ENCODE measurements at regions not wholly inside any gene's neighbourhood (a gene's known extent, or its start where the extent isn't known, plus 50 kb on each side); places are given as distances from the start of the nearest gene placed in this dataset.

- H3K27me3 Mint-ChIP-seq (ENCODE audit: insufficient read depth) = peaks cover 2% of the 10 kb centered on the region; the same call in 1 of the 2 replicates
- no peaks in the 10 kb centered on the region; the same call in 1 of the 2 replicates for H3K36me3 Mint-ChIP-seq (ENCODE audit: low read depth)
- H3K4me1 Mint-ChIP-seq (ENCODE audit: low read depth) = peaks cover 41% of the 10 kb centered on the region
- DNase-seq = no peak
- TF ChIP-seq, protein P1, sequence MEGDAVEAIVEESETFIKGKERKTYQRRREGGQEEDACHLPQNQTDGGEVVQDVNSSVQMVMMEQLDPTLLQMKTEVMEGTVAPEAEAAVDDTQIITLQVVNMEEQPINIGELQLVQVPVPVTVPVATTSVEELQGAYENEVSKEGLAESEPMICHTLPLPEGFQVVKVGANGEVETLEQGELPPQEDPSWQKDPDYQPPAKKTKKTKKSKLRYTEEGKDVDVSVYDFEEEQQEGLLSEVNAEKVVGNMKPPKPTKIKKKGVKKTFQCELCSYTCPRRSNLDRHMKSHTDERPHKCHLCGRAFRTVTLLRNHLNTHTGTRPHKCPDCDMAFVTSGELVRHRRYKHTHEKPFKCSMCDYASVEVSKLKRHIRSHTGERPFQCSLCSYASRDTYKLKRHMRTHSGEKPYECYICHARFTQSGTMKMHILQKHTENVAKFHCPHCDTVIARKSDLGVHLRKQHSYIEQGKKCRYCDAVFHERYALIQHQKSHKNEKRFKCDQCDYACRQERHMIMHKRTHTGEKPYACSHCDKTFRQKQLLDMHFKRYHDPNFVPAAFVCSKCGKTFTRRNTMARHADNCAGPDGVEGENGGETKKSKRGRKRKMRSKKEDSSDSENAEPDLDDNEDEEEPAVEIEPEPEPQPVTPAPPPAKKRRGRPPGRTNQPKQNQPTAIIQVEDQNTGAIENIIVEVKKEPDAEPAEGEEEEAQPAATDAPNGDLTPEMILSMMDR (IDR thresholded peaks at IDR 0.05) = no peak
- H3K27ac Mint-ChIP-seq = no peak overlapping the region
- H3K9me3 Mint-ChIP-seq = no peaks in the 10 kb centered on the region
- no peak overlapping the region for H3K4me3 Mint-ChIP-seq
Measured at GRCh38 chr5:74321326-74321725, 319.2 kb downstream of the ENC1 start.

- Mint-ChIP-seq H3K9me3 (no peaks in the 10 kb centered on the region), H3K4me3 (no peak overlapping the region), H3K27ac (no peak overlapping the region), H3K27me3 (ENCODE audit: insufficient read depth) (peaks cover 2% of the 10 kb centered on the region; the same call in 1 of the 2 replicates), H3K36me3 (ENCODE audit: low read depth) (no peaks in the 10 kb centered on the region; the same call in 1 of the 2 replicates), H3K4me1 (ENCODE audit: low read depth) (peaks cover 41% of the 10 kb centered on the region)
- DNase-seq = no peak
- TF ChIP-seq, protein P1 (IDR thresholded peaks at IDR 0.05) = no peak
Measured at GRCh38 chr5:74320526-74320925, 320.0 kb downstream of the ENC1 start.

DNA sequence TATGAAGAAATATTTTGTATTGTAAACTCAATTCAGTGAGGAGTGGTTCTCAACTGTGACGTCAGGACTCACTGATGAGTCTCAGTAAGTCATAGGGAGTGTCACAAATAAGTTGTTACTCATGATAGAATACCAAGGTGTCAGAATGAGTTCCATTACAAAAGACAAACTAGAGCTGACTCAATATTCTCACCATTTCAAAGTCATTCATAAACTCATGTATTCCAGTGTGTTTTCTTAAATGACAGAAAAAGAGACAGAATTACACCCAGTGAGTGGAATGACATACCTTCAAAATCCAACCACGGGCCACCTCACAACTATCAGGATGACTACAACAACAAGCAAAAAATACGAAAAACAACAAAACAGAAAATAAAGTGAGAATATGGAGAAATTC, 321.5 kb downstream of the ENC1 start:
- H3K27ac Mint-ChIP-seq = peak overlapping the region; percentile 62

DNA sequence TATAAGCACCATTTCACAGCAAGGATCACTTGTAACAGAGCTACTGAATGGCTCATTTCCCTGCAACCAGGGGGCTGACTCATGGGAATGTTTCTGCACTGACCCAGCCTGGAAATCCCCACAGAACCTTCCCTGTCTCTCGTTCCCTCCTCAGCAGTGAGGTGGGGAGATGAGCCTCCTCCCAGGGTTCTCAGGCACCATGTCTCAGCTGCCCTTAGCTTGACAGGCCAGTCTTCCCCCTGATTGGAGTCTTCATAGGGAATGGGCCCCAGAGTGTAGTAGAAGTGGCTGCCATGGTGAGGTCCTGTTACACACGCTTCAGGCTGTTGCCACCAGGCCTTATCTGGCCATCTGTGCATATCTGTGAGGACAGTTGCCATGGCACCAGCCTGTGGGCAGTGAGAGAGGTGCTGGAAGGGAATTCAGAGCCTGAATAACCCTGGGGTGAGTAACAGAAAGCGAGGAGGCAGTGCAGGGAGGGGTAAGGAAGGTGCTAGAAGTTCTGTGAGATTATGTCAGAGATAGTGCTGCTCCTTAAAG, 324.4 kb downstream of the ENC1 start:
- Mint-ChIP-seq H3K4me1 (ENCODE audit: low read depth) (peaks cover 70% of the 10 kb centered on the region), H3K4me3 (peak overlapping the region; percentile 43), H3K9me3 (no peaks in the 10 kb centered on the region; the same call in 1 of the 2 replicates), H3K27me3 (ENCODE audit: insufficient read depth) (no peaks in the 10 kb centered on the region; the same call in 1 of the 2 replicates), H3K27ac (peak overlapping the region; percentile 98), H3K36me3 (ENCODE audit: low read depth) (no peaks in the 10 kb centered on the region)
- peak; percentile 99 for DNase-seq
- TF ChIP-seq, protein P1 (IDR thresholded peaks at IDR 0.05) = no peak

More for the DNA sequence above, 321.5 kb downstream of the ENC1 start:
- peak; percentile 43 for DNase-seq
- TF ChIP-seq, protein P1 (IDR thresholded peaks at IDR 0.05) = no peak
- Mint-ChIP-seq H3K4me1 (ENCODE audit: low read depth) (peaks cover 54% of the 10 kb centered on the region), H3K4me3 (no peak overlapping the region), H3K9me3 (no peaks in the 10 kb centered on the region), H3K27me3 (ENCODE audit: insufficient read depth) (no peaks in the 10 kb centered on the region; the same call in 1 of the 2 replicates), H3K36me3 (ENCODE audit: low read depth) (no peaks in the 10 kb centered on the region)

DNA sequence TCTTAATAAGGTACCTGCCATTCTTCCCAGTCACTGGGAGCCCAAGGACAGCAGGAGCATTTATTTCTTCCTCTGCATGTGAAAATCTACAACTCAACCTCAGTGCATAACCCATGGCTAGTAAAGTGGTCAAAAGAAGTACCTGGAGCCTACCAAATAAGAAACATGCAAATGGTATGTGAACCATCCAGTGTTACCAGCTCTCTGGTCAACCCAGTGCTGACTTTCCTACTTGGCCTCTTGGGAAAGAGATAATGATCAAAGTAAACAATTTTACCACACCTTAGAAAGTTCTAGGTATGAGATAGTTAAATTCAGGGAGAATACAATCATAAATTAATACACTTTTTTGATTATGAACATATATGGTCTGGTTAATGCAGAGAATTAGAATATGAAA, 325.6 kb downstream of the ENC1 start:
- TF ChIP-seq, protein P1 (IDR thresholded peaks at IDR 0.05) = no peak
- Mint-ChIP-seq H3K27me3 (ENCODE audit: insufficient read depth) (no peaks in the 10 kb centered on the region), H3K9me3 (no peaks in the 10 kb centered on the region; the same call in 1 of the 2 replicates), H3K27ac (peak overlapping the region; percentile 98), H3K36me3 (ENCODE audit: low read depth) (no peaks in the 10 kb centered on the region), H3K4me3 (no peak overlapping the region), H3K4me1 (ENCODE audit: low read depth) (peaks cover 81% of the 10 kb centered on the region)
- no peak for DNase-seq
